Upper lobe of left lung (tissue), 6 donors: ENCODE measurements at regions not wholly inside any gene's neighbourhood (a gene's known extent, or its start where the extent isn't known, plus 50 kb on each side); places are given as distances from the start of the nearest gene placed in this dataset.

Experiments used
- ATAC-seq, 2 donors: fragments of 200-7000 bp; cut with Tn5 transposase; one replicate each; pipeline ENCODE4 v1.9.1; 2022; ENCODE audit warnings: mild to moderate bottlenecking in 2 of 2, moderate library complexity in 2 of 2; ENCODE audit not compliant: low FRiP score in 2 of 2
- DNase-seq, 2 donors: peaks; one replicate each; pipeline ENCODE4 v3.0.0-alpha.2; 2019 to 2020
- H3K27ac ChIP-seq, 4 donors: fragments of 200-600 bp; sonication (generic); one replicate each; pipeline ENCODE4 v1.5.1; 2016 to 2019
- H3K27me3 ChIP-seq, 4 donors: fragments of 200-600 bp; sonication (generic); one replicate each; pipeline ENCODE4 v1.5.1; 2017 to 2019
- H3K36me3 ChIP-seq, 4 donors: fragments of 200-600 bp; sonication (generic); one replicate each; pipeline ENCODE4 v1.5.1; 2016 to 2019
- H3K4me1 ChIP-seq, 4 donors: fragments of 200-600 bp; sonication (generic); one replicate each; pipeline ENCODE4 v1.5.1; 2018 to 2019
- H3K4me3 ChIP-seq, 4 donors: fragments of 200-600 bp; sonication (generic); one replicate each; pipeline ENCODE4 v1.5.1; 2017 to 2019; ENCODE audit warnings: mild to moderate bottlenecking in 2 of 4, moderate library complexity in 1 of 4
- H3K9me3 ChIP-seq, 4 donors: fragments of 200-600 bp; sonication (generic); one replicate each; pipeline ENCODE4 v1.5.1; 2018 to 2019
- EP300 ChIP-seq, 4 donors: sonication (generic); formaldehyde crosslinking; IDR thresholded peaks; one replicate each; pipeline ENCODE4 v1.5.1; 2017; ENCODE audit warnings: antibody characterized with exemption in 4 of 4, control low read depth in 2 of 4
- POLR2A ChIP-seq, 4 donors: fragments of 450-650 bp; IDR thresholded peaks; one replicate each; pipeline ENCODE4 v1.5.1; 2016 to 2017; ENCODE audit warnings: antibody characterized with exemption in 4 of 4, mild to moderate bottlenecking in 2 of 4
- POLR2AphosphoS5 ChIP-seq, 2 donors: sonication (generic); formaldehyde crosslinking; IDR thresholded peaks; one replicate each; pipeline ENCODE4 v1.5.1; 2017; ENCODE audit warnings: antibody characterized with exemption in 2 of 2
- WGBS, 2 donors: methylation state at CpG; one replicate each; pipeline ENCODE4 v1.1.5; 2017 to 2018; 5-methylcytosine and 5-hydroxymethylcytosine counted together
- TF ChIP-seq, protein P1 (sequence below), 6 experiments: fragments of 450-650 bp in 4 of 6; fragments of 200-600 bp in 2 of 6; sonication (generic) in 2 of 6; IDR thresholded peaks; one replicate each; pipeline ENCODE4 v1.5.1; 2016 to 2019; ENCODE audit warnings: antibody characterized with exemption in 6 of 6
- donor health status: DM: no; HTN: no; CAD: no; lungs with moderate emphysema.
- donor health status: DM: no; HTN: yes; CAD: no; lungs with severe emphysema.

DNA sequence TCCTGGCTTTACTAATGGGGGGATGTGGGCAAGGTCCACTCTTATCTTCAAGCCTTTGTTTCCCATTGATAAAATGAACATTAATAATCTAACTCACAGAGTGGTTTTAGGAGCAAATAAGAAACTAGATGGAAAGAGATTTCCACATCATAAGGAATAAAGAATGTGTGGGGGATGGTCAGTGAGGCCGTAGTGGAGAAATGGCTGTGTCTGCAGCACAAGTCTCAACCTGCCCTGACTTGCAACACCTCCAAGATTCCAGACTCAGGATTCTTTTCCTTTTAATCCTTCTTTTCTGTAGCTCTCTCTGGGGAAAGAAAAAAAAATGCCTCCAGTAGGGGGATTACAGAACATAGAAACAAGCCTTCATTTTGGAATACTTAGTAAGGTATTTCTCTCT, 124.2 kb upstream of the MEX3C start:
- H3K27ac ChIP-seq, result no peak overlapping the region
- H3K27me3 ChIP-seq, result no peaks in the 10 kb centered on the region
- no peak for DNase-seq
- H3K36me3 ChIP-seq, result no peaks in the 10 kb centered on the region
- H3K9me3 ChIP-seq, result no peaks in the 10 kb centered on the region
- ATAC-seq, result no peak
- WGBS, 2 donors, result 27 to 30% methylated on average over 1 of the region's 1 CpG
- TF ChIP-seq POLR2AphosphoS5 (IDR thresholded peaks at IDR 0.05), result no peak
- TF ChIP-seq, protein P1, sequence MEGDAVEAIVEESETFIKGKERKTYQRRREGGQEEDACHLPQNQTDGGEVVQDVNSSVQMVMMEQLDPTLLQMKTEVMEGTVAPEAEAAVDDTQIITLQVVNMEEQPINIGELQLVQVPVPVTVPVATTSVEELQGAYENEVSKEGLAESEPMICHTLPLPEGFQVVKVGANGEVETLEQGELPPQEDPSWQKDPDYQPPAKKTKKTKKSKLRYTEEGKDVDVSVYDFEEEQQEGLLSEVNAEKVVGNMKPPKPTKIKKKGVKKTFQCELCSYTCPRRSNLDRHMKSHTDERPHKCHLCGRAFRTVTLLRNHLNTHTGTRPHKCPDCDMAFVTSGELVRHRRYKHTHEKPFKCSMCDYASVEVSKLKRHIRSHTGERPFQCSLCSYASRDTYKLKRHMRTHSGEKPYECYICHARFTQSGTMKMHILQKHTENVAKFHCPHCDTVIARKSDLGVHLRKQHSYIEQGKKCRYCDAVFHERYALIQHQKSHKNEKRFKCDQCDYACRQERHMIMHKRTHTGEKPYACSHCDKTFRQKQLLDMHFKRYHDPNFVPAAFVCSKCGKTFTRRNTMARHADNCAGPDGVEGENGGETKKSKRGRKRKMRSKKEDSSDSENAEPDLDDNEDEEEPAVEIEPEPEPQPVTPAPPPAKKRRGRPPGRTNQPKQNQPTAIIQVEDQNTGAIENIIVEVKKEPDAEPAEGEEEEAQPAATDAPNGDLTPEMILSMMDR (IDR thresholded peaks at IDR 0.05), result no peak
- TF ChIP-seq EP300 (IDR thresholded peaks at IDR 0.05), result no peak
- no peak for TF ChIP-seq POLR2A (IDR thresholded peaks at IDR 0.05)
- H3K4me1 ChIP-seq, result no peaks in the 10 kb centered on the region
- no peak overlapping the region for H3K4me3 ChIP-seq

DNA sequence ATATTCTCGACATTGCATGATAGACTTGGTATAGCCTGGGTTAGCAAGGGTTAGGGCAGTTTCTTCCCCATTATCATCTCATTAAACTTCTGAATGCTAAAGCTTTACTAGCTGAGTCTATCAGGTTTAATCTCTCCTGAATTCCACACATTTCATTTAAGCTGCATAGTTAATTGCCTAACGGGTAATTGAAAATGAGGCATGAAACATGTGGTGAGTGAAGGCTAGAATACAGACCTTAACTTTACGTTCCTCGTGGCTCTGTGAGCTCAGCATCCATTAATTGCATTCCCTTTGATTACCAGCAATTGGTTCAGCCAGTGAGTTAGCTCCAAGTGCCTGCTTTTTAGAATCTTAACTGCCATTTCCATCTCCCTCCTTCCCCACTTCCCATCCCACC, 126.5 kb upstream of the MEX3C start:
- no peak overlapping the region for H3K4me3 ChIP-seq

GRCh38 chr18:51330148-51330547, 132.7 kb upstream of the MEX3C start:
- Histone ChIP-seq H3K36me3 (no peaks in the 10 kb centered on the region), H3K9me3 (no peaks in the 10 kb centered on the region), H3K27ac (no peak overlapping the region), H3K4me3 (no peak overlapping the region), H3K4me1 (no peaks in the 10 kb centered on the region), H3K27me3 (no peaks in the 10 kb centered on the region)
- TF ChIP-seq EP300 (IDR thresholded peaks at IDR 0.05), result no peak
- no peak for TF ChIP-seq POLR2AphosphoS5 (IDR thresholded peaks at IDR 0.05)
- TF ChIP-seq POLR2A (IDR thresholded peaks at IDR 0.05), result no peak
- TF ChIP-seq, protein P1 (IDR thresholded peaks at IDR 0.05), result no peak
- no peak for DNase-seq
- ATAC-seq, result no peak
- WGBS, 2 donors, result 39 to 58% methylated on average over 4 of the region's 4 CpGs

More for the DNA sequence above, 126.5 kb upstream of the MEX3C start:
- no peaks in the 10 kb centered on the region for H3K9me3 ChIP-seq
- H3K4me1 ChIP-seq, result no peaks in the 10 kb centered on the region
- no peak for DNase-seq
- no peaks in the 10 kb centered on the region for H3K27me3 ChIP-seq
- ATAC-seq, result no peak
- 83 to 96% methylated on average over 4 of the region's 4 CpGs for WGBS, 2 donors
- no peak overlapping the region for H3K27ac ChIP-seq
- TF ChIP-seq, protein P1 (IDR thresholded peaks at IDR 0.05), result no peak
- TF ChIP-seq POLR2AphosphoS5 (IDR thresholded peaks at IDR 0.05) (no peak), EP300 (IDR thresholded peaks at IDR 0.05) (no peak), POLR2A (IDR thresholded peaks at IDR 0.05) (no peak)
- no peaks in the 10 kb centered on the region for H3K36me3 ChIP-seq

GRCh38 chr18:51330739-51331138, 133.3 kb upstream of the MEX3C start:
- TF ChIP-seq, protein P1 (IDR thresholded peaks at IDR 0.05), result no peak
- TF ChIP-seq POLR2AphosphoS5 (IDR thresholded peaks at IDR 0.05) (no peak), POLR2A (IDR thresholded peaks at IDR 0.05) (no peak), EP300 (IDR thresholded peaks at IDR 0.05) (no peak)
- DNase-seq (no peak), ATAC-seq (no peak)
- H3K27me3 ChIP-seq, result no peaks in the 10 kb centered on the region
- no peaks in the 10 kb centered on the region for H3K36me3 ChIP-seq
- no peaks in the 10 kb centered on the region for H3K4me1 ChIP-seq
- no peak overlapping the region for H3K27ac ChIP-seq
- no peaks in the 10 kb centered on the region for H3K9me3 ChIP-seq
- 46 to 51% methylated on average over 5 of the region's 5 CpGs for WGBS, 2 donors
- no peak overlapping the region for H3K4me3 ChIP-seq

DNA sequence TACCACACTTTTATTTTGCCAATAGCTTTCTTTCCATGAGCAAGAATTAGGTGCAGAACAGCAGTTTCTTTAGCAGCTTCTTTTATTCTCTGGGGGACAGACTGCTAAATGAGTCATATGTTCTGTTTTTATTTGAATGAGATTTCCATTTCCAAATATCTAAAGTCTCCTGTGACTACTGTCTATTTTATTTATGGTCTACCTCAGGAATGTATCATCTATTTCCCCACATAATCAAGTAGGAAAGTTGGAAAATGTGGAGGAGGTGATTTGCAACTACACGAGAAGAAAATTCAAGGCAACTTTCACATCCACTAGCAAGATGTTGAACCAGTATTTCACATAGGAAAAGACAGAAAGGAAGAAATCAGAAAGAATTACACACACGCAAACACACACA, 139.9 kb upstream of the MEX3C start:
- 68 to 70% methylated on average over 2 of the region's 2 CpGs for WGBS, 2 donors
- Histone ChIP-seq H3K4me1 (no peaks in the 10 kb centered on the region), H3K4me3 (no peak overlapping the region), H3K9me3 (no peaks in the 10 kb centered on the region), H3K27me3 (no peaks in the 10 kb centered on the region), H3K27ac (no peak overlapping the region), H3K36me3 (no peaks in the 10 kb centered on the region)
- no peak for ATAC-seq
- DNase-seq, result no peak
- TF ChIP-seq, protein P1 (IDR thresholded peaks at IDR 0.05), result no peak
- TF ChIP-seq EP300 (IDR thresholded peaks at IDR 0.05) (no peak), POLR2AphosphoS5 (IDR thresholded peaks at IDR 0.05) (no peak), POLR2A (IDR thresholded peaks at IDR 0.05) (no peak)
